IPS-NIHi7 (cell line): ENCODE measurements at regions not wholly inside any gene's neighbourhood (a gene's known extent, or its start where the extent isn't known, plus 50 kb on each side); places are given as distances from the start of the nearest gene placed in this dataset.
"Not testable (repeated sequence)": the region's sequence is repeated elsewhere in the genome, so short reads cannot be mapped to it uniquely, and the experiment has no call there.

ENCODE experiments used
- DNase-seq: peaks from one replicate; pipeline ENCODE4 v3.0.0; 2012; ENCODE audit warnings: mixed read lengths; ENCODE audit errors: extremely low spot score

- no peak for DNase-seq
Measured at GRCh38 chr12:114192549-114192948, 213.4 kb downstream of the TBX5 start.

DNA sequence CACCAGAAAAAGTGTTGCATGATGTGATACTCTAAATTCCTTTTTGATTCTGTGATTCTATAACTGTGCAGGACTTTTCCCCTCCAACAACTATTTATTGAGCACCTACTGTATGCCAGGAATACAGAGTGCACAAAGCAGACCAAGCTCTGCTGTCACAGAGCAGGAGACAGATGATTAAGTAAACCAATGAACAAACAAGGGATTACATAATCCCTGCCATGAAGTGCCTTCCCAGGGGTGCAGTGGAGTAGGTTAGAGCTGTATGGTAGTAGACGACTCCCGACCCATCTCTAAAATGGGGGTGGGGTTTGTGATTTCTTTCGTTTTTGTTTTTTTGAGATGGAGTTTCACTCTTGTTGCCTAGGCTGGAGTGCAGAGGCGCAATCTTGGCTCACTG lies 213.9 kb downstream of the TBX5 start:
- no peak for DNase-seq

DNA sequence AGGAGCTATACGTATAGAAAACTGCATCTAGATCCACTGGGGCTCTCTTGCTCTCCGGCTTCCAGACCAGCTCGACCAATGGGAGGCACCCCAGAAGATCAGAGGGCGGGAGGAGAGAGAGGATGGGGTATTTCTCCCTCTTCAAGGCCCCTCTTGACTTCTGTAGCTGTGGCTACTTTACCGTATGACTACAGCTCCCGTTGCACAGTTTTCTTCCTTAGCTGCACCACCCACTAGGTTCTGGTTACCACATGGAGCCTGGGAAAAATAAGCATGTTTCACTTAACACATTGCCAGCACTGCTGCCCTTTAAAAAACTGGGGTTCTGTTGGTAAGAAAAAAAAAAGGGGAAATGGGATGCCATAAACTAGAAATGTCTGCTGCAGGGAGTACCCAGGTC lies 214.4 kb downstream of the TBX5 start:
- DNase-seq, result no peak

- no peak for DNase-seq
Measured at GRCh38 chr12:114190971-114191370, 215.0 kb downstream of the TBX5 start.

GRCh38 chr12:114189266-114189665 lies 216.7 kb downstream of the TBX5 start:
- no peak for DNase-seq

- DNase-seq, result peak; percentile 79
Measured at GRCh38 chr12:114186241-114187002, 219.5 kb downstream of the TBX5 start.

- no peak for DNase-seq
Measured at GRCh38 chr12:114185036-114185435, 218.9 kb upstream of the RBM19 start.

DNA sequence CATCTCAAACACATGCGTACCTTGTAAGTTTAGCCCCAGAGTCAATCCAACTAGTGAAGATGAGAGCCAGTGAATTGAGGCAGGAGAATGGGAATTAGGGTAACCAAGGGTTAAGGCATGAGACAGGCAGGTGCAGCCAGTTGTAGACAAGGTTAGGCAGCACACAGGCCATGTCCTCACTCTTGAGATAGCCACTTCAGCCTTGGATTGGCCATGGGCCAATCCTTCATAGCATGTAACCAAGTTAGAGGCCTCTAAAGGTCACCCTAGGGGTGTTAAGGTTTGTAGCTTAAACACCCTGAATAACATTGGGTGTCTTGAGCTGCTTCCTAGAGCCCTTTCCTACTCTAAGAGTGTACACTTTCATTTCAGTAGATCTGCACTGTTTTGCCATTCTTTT lies 208.2 kb upstream of the RBM19 start:
- DNase-seq, result no peak

DNA sequence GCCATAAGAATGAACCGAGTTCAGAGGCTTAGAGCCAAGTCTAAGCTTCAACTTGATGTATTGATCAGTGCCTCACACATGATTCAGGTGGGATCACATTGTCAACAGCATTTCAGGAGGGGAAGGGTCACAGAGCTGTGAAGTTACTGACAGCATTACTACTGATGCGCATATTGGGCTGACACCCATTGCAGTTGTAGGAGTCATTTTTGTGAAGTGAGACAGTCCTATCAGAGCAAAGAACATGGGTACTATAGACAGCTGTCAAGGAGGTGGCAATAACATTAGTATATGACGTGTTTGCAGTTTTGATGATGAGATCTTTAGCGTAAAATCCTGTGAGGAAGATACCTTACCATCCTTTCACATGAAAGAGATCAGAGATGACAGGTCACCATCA lies 206.0 kb upstream of the RBM19 start:
- DNase-seq, result no peak

DNA sequence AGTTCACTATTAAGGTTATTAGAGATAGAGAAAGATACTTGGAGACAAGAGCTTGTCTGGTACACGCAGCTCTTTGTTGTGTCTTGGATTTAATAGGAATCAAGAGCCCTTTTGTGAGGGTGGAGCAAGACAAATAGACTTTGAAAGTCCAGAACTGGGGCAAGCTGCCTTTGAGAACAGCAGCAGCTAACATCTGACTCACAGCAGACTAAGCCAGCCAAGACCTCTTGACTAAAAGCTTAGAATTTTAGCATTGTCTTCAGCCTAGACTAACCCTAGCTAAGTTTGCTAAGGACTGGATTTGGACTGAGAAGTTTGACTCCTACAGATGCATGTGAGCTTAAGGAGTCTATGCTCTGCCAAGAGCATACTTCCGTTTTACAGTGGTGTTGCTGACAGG lies 201.9 kb upstream of the RBM19 start:
- DNase-seq, result no peak

GRCh38 chr12:114167431-114167830 lies 201.3 kb upstream of the RBM19 start:
- no peak for DNase-seq

DNA sequence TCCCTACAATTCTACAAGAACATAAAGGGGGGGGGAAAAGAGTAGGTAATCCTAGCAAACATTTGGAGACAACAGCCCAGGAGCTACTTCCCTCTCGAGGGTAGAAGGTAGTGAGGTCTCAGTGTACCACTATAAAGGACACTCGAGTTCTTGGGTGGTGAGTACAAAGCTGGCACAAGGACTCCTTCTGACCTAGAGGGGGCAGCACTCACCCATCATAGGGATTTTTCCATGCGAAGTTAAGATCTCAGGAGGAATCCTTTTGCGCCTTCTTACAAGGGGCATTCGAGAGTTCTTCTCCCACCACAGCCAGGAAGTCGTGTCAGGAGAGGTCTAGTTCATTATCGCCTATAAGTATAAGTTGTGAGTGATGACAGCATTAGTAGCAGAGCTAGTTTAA lies 200.2 kb upstream of the RBM19 start:
- DNase-seq, result peak; percentile 87

GRCh38 chr12:114165921-114166320 lies 199.8 kb upstream of the RBM19 start:
- DNase-seq, result no peak

DNA sequence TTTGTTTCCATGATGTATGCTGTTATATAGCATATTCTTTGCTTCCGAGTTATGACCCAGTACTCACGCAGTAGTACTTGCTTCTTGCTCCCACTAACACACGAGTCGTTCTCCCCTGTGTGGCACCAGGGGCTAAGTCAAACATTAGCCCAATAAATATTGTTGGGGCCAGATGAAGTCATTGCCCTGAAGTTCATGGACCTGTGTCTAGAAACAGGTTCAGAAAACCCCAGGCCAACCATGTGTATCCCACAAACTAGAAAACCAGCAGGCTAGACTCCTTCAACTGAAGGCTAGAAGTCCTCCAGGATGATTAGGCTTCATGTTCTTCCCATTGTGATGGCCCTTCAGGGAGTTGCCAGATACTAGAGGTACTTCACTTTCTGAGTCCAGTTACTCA lies 198.2 kb upstream of the RBM19 start:
- DNase-seq, result no peak

DNA sequence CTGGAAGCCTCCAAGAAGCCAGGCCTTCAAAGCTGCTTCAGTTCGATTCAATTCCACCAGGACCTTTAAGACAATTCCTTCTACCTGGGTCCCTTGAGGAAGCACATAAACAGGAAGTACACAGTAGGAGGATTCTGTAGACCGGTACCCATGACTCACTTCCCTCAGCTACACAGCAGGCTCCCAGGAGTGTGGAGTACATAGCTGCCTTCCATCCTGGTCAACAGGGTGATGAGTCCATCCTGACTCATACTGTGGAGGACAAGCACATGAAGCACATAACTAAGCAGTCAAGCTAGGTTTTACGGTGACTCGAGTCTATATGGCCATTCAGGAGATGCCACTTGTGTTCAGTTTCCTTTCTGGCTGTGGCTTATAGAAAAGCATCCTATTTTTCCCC lies 197.6 kb upstream of the RBM19 start:
- DNase-seq, result no peak

DNA sequence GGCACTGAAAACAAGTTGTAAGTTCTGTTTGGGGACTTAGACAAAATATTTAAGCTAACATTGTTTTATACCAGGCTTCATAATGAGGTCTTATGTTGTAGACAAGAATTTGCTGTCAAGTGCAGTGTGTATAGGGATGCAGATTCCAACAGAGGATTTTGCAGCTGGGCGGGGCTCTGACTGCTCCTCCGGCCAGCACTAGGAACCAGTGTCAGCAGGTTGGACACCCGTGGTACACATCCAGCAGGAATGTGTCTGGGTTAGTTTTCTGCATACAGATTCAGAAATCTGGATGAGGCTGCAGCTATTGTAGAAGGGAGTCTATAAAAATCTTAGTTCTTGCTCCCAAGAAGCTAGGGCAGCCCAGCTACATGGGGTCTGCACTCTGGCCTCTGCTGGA lies 194.3 kb upstream of the RBM19 start:
- no peak for DNase-seq

DNA sequence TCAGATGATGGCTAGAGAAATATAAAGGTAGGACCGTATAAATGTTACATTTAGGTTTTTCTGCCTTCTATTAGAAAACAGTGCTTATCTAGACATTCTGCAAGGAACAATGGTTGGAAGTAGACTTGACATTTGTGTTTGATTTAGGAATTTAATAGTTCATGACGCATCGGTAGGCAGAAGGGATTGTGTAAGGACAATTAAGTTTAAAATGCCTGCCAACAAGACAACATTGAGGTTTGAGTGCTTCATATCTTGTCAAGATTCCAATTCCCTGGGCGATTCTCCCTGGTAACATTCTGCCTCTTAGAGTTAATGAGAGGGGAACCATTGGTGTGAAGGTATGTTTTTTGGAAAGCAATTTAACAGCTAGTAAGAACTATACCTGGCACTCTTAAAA lies 186.8 kb upstream of the RBM19 start:
- DNase-seq, result no peak

- peak; percentile 28 for DNase-seq
Measured at GRCh38 chr12:114152066-114152465, 185.9 kb upstream of the RBM19 start.

GRCh38 chr12:114150584-114150983 lies 184.5 kb upstream of the RBM19 start:
- DNase-seq, result not testable (repeated sequence)

DNA sequence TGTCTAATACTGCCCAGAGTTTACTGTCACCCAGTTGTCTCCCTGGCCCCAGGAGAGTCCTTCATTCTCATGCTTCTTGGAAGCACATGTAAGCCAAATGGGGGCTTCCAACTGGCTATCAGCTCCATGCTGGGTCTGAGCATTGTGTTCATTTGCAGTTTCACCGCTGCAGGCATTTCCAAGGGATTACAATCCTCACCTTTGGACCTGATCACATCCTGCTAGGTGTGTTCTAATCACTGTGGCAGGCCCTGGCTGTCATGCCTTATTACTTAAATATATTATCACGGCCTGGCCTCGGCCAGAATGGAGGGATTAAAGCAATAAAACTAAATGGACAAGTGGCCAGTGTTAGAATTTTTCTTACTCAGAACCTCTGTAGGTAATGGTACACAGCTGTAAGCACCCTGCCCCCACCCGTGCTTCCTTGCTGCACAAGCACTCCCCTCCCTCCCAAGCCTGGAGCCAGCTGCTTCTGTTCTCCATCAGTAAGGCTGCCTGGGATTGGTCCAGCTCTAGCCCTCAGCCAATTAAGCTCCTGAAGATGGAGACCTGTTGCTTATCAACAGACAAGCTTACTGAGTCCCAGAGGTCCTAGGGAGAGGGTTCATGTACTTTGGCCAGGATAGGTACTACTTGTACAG lies 175.9 kb upstream of the RBM19 start:
- DNase-seq, result peak; percentile 37

- DNase-seq, result no peak
Measured at GRCh38 chr12:114140576-114140975, 174.5 kb upstream of the RBM19 start.

GRCh38 chr12:114136631-114137030 lies 170.5 kb upstream of the RBM19 start:
- DNase-seq, result no peak

DNA sequence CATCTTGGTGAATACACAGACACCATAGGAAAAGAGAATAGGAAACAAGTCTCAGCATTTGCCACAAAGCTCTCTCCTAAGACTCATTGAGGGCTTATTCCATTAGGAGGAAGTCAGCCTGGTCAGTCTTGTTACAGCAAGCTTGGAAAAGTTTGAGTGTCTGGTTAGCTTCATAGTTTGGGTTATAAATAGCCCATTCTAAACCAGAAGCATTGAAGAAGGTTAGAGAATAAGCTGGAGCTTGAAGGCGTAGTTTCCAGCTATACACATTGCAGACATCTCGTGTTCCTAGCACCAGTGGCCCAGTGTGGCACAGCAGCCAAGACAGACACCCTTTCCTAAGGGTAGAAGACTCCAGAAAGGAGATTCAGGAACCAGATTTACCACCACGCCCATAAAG lies 168.8 kb upstream of the RBM19 start:
- no peak for DNase-seq

GRCh38 chr12:114131824-114132223 lies 165.7 kb upstream of the RBM19 start:
- peak; percentile 73 for DNase-seq
